LNCAP (cell line): ENCODE measurements at regions not wholly inside any gene's neighbourhood (a gene's known extent, or its start where the extent isn't known, plus 50 kb on each side); places are given as distances from the start of the nearest gene placed in this dataset.
A peak's percentile ranks its signal among the peaks of the same experiment; 100 is the strongest.

Experiments used
- CTCF ChIP-seq: fragments of 450-650 bp; IDR thresholded peaks from 2 replicates; pipeline ENCODE4 v1.5.1; 2017; ENCODE audit warnings: mild to moderate bottlenecking

DNA sequence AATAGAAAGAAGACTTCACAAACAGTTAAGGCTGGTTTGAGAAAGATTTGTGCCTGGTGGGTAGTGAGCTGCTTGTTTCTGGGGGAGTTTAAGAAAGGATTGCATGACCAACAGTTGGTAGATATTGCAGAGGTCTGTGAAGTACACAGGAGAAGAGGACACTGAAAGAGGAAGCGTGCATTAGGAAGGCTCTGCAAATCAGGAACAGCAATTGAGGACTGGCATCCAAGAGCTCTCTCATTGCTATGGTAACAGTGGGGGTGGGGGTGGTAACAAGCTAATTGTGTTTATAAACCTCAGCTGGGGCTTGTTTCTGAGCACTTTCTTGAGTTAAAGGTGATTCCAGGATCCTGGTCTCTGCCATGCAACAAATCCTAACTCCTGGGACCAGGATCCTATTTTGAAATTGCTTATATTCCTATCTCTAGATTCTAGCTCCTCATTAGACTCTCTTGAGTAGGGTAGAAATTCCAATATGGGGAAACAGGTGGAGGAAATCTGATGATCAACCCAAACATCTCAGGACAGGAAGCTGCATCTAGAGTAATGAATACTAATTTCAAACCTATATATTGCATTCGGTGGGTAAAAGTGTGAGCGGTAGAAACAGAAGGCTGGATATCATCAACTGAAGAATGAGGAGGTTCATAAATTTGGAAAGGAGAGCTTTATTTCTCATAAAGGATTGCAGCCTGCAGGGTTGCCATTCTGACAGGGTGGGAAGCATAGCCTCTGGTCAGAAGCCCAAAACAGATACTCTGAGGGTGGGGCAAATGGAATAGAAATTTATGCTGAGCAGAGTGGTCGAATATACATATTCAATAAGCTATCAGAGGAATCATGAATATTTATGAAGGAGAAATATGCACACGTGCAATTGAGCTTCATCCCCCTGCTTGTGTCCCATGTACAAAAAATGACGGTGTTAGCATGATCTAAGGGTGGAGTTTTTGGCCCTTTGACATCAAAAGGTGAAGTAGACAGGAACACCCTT lies 79.4 kb downstream of the PTTG1 start:
- no peak for TF ChIP-seq CTCF

- no peak for TF ChIP-seq CTCF
These were observed 83.3 kb downstream of the PTTG1 start for GRCh38 chr5:160504906-160505305.

DNA sequence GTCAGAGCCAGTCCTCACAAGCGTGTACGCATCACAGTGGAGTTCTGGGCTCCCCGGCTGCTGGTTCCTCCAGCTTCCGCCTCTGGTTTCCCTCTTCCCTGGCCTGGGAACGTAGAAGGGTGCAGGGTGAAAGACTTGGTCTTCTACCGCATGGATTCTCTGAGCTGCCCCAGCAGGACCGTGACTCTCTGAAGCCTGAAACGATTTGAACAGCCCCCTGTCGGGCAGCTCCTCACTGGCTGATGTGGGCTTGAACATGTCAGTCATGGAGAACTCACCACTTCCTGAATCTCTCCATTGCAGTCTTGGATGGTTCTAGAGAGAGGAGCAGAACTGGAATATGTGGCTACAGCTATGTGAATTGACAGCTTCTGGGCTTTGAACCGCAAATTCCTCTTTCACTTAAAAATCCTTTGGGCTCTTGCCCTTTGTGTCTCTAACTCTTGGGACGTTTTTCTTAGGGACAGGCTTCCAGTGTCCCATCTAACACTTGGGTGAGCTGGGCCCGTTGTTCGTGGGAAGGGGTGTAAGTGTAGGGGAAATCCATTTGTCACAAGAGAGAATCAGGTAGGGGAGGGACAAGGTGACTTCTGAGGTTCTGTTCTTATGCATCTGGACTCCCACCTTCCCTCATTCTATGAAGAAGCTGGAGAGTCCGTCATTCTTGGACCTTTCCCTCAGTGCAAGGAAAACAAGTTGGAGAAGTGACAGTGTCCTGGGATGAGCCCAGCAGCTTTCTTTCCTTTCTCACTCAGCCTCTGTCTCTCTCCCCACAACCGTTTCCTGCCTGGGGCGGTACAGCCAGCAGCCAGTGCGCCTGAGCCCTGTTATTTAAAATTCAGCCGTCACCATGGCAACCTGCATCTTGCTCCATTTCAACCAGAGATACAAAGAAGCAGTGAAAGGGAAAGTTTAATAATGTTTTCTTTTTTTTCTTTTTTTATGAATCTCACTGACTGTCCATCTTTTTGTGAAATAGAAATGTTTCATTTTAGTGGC lies 84.7 kb downstream of the PTTG1 start:
- no peak for TF ChIP-seq CTCF

DNA sequence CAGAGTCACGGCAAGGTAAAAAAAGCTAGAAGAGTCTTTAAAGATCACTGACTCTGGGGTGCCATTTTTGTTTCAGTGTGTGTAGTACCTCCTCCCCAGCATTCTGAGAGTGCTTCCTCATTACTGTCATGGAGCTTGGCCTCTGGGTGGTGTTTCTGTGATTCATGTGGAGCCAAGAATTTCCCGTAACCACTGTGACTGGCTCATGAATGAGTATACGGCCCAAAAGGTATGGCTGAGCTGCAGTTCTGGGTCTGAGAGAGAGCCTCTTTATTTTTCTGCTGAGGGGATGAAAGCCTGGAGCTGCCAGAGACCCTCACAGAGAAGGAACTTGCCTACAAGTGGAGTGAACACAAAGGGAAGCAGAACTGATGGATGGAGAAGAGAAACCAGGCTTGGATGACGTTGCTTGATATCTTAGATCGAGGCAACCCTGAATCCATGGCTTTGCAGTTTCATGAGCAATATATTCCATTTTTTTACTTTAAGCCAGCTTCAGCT lies 85.6 kb downstream of the PTTG1 start:
- TF ChIP-seq CTCF, result no peak

- TF ChIP-seq CTCF, result peak; percentile 74
These were observed 87.2 kb downstream of the PTTG1 start for GRCh38 chr5:160508780-160509361.

GRCh38 chr5:160511280-160511929 lies 89.8 kb downstream of the PTTG1 start:
- TF ChIP-seq CTCF, result no peak
